Adrenal gland (tissue), 9 donors: ENCODE measurements at regions not wholly inside any gene's neighbourhood (a gene's known extent, or its start where the extent isn't known, plus 50 kb on each side); places are given as distances from the start of the nearest gene placed in this dataset.

Source experiments
- DNase-seq, 7 donors: peaks; one replicate each; pipeline ENCODE4 v3.0.0-alpha.2; 2019 to 2020
- H3K27ac ChIP-seq, 5 donors: fragments of 200-600 bp; sonication (generic) in 4 of 5; 1 replicate in 3 of 5; 2 replicates in 2 of 5; pipeline versions ENCODE4 v1.5.1 to v1.8.0; 2016 to 2020; ENCODE audit warnings: mild to moderate bottlenecking in 1 of 5
- H3K27me3 ChIP-seq: fragments of 200-600 bp; 2 replicates; pipeline ENCODE4 v1.8.0; 2021
- H3K36me3 ChIP-seq, 2 donors: fragments of 200-600 bp; replicated peaks in 1 of 2; 1 replicate in 1 of 2; 2 replicates in 1 of 2; pipeline versions ENCODE4 v1.5.1 to v1.8.0; 2018 to 2022
- H3K4me1 ChIP-seq, 2 donors: fragments of 200-600 bp; replicated peaks in 1 of 2; 1 replicate in 1 of 2; 2 replicates in 1 of 2; pipeline versions ENCODE4 v1.5.1 to v1.8.0; 2018 to 2021
- H3K4me3 ChIP-seq, 4 donors: fragments of 200-600 bp; sonication (generic) in 3 of 4; one replicate each; pipeline ENCODE4 v1.5.1; 2016 to 2018
- H3K9me3 ChIP-seq, 3 donors: fragments of 200-600 bp; sonication (generic) in 1 of 3; replicated peaks in 1 of 3; 1 replicate in 2 of 3; 2 replicates in 1 of 3; pipeline versions ENCODE4 v1.5.1 to v1.8.0; 2016 to 2021
- POLR2A ChIP-seq, 2 donors: fragments of 450-650 bp; IDR thresholded peaks; one replicate each; pipeline ENCODE4 v1.6.1; 2017; ENCODE audit warnings: antibody characterized with exemption in 2 of 2, mild to moderate bottlenecking in 2 of 2, moderate library complexity in 1 of 2
- WGBS, 4 donors: extraction: QIAGEN DNeasy Blood & Tissue Kit in 2 of 4; methylation state at CpG; one replicate each; pipeline versions ENCODE4 v1.1.5 to v1.1.7; 2013 to 2017; 5-methylcytosine and 5-hydroxymethylcytosine counted together
- intact Hi-C, 2 donors: fragments of 100-400 bp; cut with DNase I; formaldehyde crosslinking; loops; one replicate each; pipeline versions ENCODE4 v1.14.1 to v1.15.0; 2022 to 2023
- TF ChIP-seq, protein P1 (sequence below), 6 experiments: fragments of 450-650 bp in 4 of 6; fragments of 200-600 bp in 2 of 6; sonication (generic) in 1 of 6; IDR thresholded peaks; 1 replicate in 5 of 6; 2 replicates in 1 of 6; pipeline versions ENCODE4 v1.5.1 to v1.8.0; 2016 to 2021; ENCODE audit warnings: antibody characterized with exemption in 6 of 6, mild to moderate bottlenecking in 2 of 6, moderate library complexity in 1 of 6
- donor health status: healthy with polysubstance abuse.
- donor health status: Bipolar disorder and iron deficiency.
- donor health status: DM: yes; HTN: yes; CAD: no.
- donor health status: DM: no; HTN: no; CAD: no.
- donor health status: DM: no; HTN: no; CAD: no.

GRCh38 chr7:131972251-131972650 lies 415.8 kb upstream of the PODXL start:
- no peak for DNase-seq
- Histone ChIP-seq H3K27me3 (no peaks in the 10 kb centered on the region), H3K9me3 (no peaks in the 10 kb centered on the region), H3K36me3 (no peaks in the 10 kb centered on the region), H3K27ac (no peak overlapping the region), H3K4me3 (no peak overlapping the region), H3K4me1 (no peaks in the 10 kb centered on the region)
- intact Hi-C loops: no loop called here
- TF ChIP-seq, protein P1, sequence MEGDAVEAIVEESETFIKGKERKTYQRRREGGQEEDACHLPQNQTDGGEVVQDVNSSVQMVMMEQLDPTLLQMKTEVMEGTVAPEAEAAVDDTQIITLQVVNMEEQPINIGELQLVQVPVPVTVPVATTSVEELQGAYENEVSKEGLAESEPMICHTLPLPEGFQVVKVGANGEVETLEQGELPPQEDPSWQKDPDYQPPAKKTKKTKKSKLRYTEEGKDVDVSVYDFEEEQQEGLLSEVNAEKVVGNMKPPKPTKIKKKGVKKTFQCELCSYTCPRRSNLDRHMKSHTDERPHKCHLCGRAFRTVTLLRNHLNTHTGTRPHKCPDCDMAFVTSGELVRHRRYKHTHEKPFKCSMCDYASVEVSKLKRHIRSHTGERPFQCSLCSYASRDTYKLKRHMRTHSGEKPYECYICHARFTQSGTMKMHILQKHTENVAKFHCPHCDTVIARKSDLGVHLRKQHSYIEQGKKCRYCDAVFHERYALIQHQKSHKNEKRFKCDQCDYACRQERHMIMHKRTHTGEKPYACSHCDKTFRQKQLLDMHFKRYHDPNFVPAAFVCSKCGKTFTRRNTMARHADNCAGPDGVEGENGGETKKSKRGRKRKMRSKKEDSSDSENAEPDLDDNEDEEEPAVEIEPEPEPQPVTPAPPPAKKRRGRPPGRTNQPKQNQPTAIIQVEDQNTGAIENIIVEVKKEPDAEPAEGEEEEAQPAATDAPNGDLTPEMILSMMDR (IDR thresholded peaks at IDR 0.05): no peak
- TF ChIP-seq POLR2A (IDR thresholded peaks at IDR 0.05): no peak
- WGBS, 4 donors: 53 to 73% (median 61%) methylated on average over 2 of the region's 2 CpGs

- intact Hi-C loops: no loop called here
- Histone ChIP-seq H3K36me3 (no peaks in the 10 kb centered on the region), H3K27ac (no peak overlapping the region), H3K4me1 (no peaks in the 10 kb centered on the region), H3K4me3 (no peak overlapping the region), H3K27me3 (no peaks in the 10 kb centered on the region), H3K9me3 (no peaks in the 10 kb centered on the region)
- 57 to 70% (median 61%) methylated on average over 4 of the region's 4 CpGs for WGBS, 4 donors
- DNase-seq: no peak
- TF ChIP-seq, protein P1 (IDR thresholded peaks at IDR 0.05): no peak
- no peak for TF ChIP-seq POLR2A (IDR thresholded peaks at IDR 0.05)
Observed at GRCh38 chr7:131970602-131971001, 414.2 kb upstream of the PODXL start.

DNA sequence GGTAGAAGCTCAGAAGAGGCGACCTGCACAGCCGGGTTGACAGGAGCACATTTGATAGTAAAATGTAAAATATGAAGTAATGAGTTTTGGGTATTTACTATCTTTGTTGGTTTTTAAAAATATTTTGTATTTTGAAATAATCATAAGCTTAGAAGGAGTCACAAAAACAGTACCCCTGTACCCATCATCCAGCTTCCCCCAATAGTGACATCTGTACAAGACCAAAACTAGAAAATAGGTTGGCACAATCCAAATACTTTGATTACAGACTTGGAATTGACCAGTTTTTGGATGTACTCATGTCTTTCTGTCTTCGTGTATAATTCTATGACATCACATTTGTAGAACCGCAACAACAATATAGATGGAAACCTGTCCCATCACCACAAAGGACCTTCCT lies 413.1 kb upstream of the PODXL start:
- no peak for DNase-seq
- Histone ChIP-seq H3K27ac (no peak overlapping the region), H3K4me1 (no peaks in the 10 kb centered on the region), H3K27me3 (no peaks in the 10 kb centered on the region), H3K9me3 (no peaks in the 10 kb centered on the region), H3K4me3 (no peak overlapping the region), H3K36me3 (no peaks in the 10 kb centered on the region)
- intact Hi-C loops: no loop called here
- TF ChIP-seq POLR2A (IDR thresholded peaks at IDR 0.05): no peak
- TF ChIP-seq, protein P1 (IDR thresholded peaks at IDR 0.05): no peak
- 79 to 99% (median 93%) methylated on average over 4 of the region's 4 CpGs for WGBS, 4 donors

- no peak for TF ChIP-seq POLR2A (IDR thresholded peaks at IDR 0.05)
- TF ChIP-seq, protein P1 (IDR thresholded peaks at IDR 0.05): no peak
- no peaks in the 10 kb centered on the region for H3K36me3 ChIP-seq
- no peaks in the 10 kb centered on the region for H3K4me1 ChIP-seq
- WGBS, 4 donors: 51 to 79% (median 69%) methylated on average over 2 of the region's 2 CpGs
- no peak overlapping the region for H3K27ac ChIP-seq
- DNase-seq: no peak
- no peaks in the 10 kb centered on the region for H3K9me3 ChIP-seq
- intact Hi-C loops: no loop called here
- H3K4me3 ChIP-seq: no peak overlapping the region
- no peaks in the 10 kb centered on the region for H3K27me3 ChIP-seq
Observed at GRCh38 chr7:131967216-131967730, 410.8 kb upstream of the PODXL start.
